Heart right ventricle (tissue), 16 donors: ENCODE measurements at regions not wholly inside any gene's neighbourhood (a gene's known extent, or its start where the extent isn't known, plus 50 kb on each side); places are given as distances from the start of the nearest gene placed in this dataset.

ENCODE experiments used
- ATAC-seq, 8 donors: fragments of 200-7000 bp; cut with Tn5 transposase; one replicate each; pipeline ENCODE4 v1.9.1; 2020; ENCODE audit warnings: mild to moderate bottlenecking in 8 of 8, moderate library complexity in 8 of 8, moderate number of reproducible peaks in 1 of 8
- DNase-seq, 2 donors: peaks; one replicate each; pipeline ENCODE4 v3.0.0-alpha.2; 2020
- H3K27ac ChIP-seq, 10 donors: fragments of 200-600 bp; sonication (generic) in 2 of 10; one replicate each; pipeline versions ENCODE4 v1.5.0 to v1.8.0; 2020 to 2022; ENCODE audit warnings: mild to moderate bottlenecking in 3 of 10
- H3K27me3 ChIP-seq, 7 donors: fragments of 200-600 bp; one replicate each; pipeline ENCODE4 v1.8.0; 2021 to 2022; ENCODE audit warnings: mild to moderate bottlenecking in 2 of 7
- H3K36me3 ChIP-seq, 9 donors: fragments of 200-600 bp; sonication (generic) in 1 of 9; one replicate each; pipeline versions ENCODE4 v1.5.0 to v1.8.0; 2020 to 2022; ENCODE audit warnings: mild to moderate bottlenecking in 2 of 9
- H3K4me1 ChIP-seq, 9 donors: fragments of 200-600 bp; sonication (generic) in 1 of 9; one replicate each; pipeline versions ENCODE4 v1.5.0 to v1.8.0; 2020 to 2022; ENCODE audit warnings: mild to moderate bottlenecking in 4 of 9
- H3K4me3 ChIP-seq, 10 donors: fragments of 200-600 bp; sonication (generic) in 2 of 10; one replicate each; pipeline versions ENCODE4 v1.5.0 to v1.8.0; 2020 to 2022; ENCODE audit warnings: mild to moderate bottlenecking in 7 of 10, moderate library complexity in 2 of 10
- H3K9me3 ChIP-seq, 11 donors: fragments of 200-600 bp in 10 of 11; sonication (generic) in 2 of 11; one replicate each; pipeline versions ENCODE4 v1.5.0 to v1.8.0; 2013 to 2022; ENCODE audit warnings: mild to moderate bottlenecking in 2 of 11, control low read depth in 1 of 11, moderate library complexity in 1 of 11
- WGBS, 2 donors: extraction: QIAGEN DNeasy Blood & Tissue Kit; methylation state at CpG; one replicate each; pipeline ENCODE4 v1.1.7; 2013; ENCODE audit warnings: inconsistent platforms in 1 of 2; 5-methylcytosine and 5-hydroxymethylcytosine counted together
- intact Hi-C, 10 donors: fragments of 100-400 bp; cut with DNase I; formaldehyde crosslinking; loops; one replicate each; pipeline versions ENCODE4 v1.11.1 to v1.14.2; 2022
- TF ChIP-seq, protein P1 (sequence below), 9 donors: fragments of 200-600 bp; sonication (generic) in 2 of 9; IDR thresholded peaks; one replicate each; pipeline versions ENCODE4 v1.5.0 to v1.8.0; 2021 to 2022; ENCODE audit warnings: antibody characterized with exemption in 9 of 9, mild to moderate bottlenecking in 5 of 9, moderate library complexity in 1 of 9
- donor health status: Arrhythmogenic right ventricular cardiomyopathy.
- donor health status: ischemic (EF 13 %, LVEDD 7.1; RV severe dilation, severe dysfunction).
- donor health status: healthy with polysubstance abuse.
- donor health status: DM: no; HTN: yes; CAD: no.
- donor health status: DM: no; HTN: no; CAD: no.
- donor health status: ischemic (EF 25% LVEDD 6.9; RV normal size, moderate dysfunction).
- donor health status: ischemic (EF 25% LVEDD 5.7; RV mildly dilated, moderate dysfunction).
- donor health status: healthy.
- donor health status: DM: yes; HTN: yes; CAD: no.
- donor health status: Ischemic cardiomyopathy.
- donor health status: ischemic (EF 35%, LVEDD 5.7; RV mildly dilated, moderate dysfunction).
- donor health status: nonischemic (EF 11% LVEDD 7.7; RV severe dilation, severe dysfunction).
- donor health status: DM: yes; HTN: yes; CAD: no.
- donor health status: PGD.
- donor health status: ischemic (EF 29% LVEDD 5.4; RV normal size, mild dysfunction).
- donor health status: nonischemic (EF 23%, LVEDD 6.1; RV moderate dilation, normal function).

DNA sequence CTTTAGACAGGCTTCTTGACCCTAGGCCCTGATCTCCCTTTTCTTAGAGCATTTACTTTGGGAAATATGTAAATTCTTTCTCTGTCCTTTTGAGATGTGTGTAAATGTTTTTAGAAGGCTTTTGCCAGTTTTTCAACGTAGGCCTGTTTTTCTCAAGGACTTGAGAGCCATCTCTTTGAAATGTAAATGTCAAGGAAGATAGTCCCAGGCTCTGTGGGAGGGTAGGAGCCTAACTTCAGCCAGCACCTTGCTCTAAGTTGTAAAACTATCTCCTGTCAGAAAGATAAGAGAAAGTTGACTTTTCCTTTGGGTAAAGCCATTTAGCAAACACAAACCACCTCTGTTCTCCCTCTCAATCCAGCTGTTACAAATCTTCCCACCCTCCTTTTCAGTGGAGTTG, 219.8 kb downstream of the RPS29 start:
- Histone ChIP-seq H3K4me1 (no peaks in the 10 kb centered on the region), H3K4me3 (no peak overlapping the region), H3K27ac (no peak overlapping the region), H3K27me3 (peaks cover 0 to 5% (median 0%) of the 10 kb centered on the region in 7 donors), H3K9me3 (peaks cover 0 to 1% (median 0%) of the 10 kb centered on the region in 11 donors), H3K36me3 (no peaks in the 10 kb centered on the region)
- DNase-seq, result no peak
- 11 to 12% methylated on average over 1 of the region's 1 CpG for WGBS, 2 donors
- TF ChIP-seq, protein P1, sequence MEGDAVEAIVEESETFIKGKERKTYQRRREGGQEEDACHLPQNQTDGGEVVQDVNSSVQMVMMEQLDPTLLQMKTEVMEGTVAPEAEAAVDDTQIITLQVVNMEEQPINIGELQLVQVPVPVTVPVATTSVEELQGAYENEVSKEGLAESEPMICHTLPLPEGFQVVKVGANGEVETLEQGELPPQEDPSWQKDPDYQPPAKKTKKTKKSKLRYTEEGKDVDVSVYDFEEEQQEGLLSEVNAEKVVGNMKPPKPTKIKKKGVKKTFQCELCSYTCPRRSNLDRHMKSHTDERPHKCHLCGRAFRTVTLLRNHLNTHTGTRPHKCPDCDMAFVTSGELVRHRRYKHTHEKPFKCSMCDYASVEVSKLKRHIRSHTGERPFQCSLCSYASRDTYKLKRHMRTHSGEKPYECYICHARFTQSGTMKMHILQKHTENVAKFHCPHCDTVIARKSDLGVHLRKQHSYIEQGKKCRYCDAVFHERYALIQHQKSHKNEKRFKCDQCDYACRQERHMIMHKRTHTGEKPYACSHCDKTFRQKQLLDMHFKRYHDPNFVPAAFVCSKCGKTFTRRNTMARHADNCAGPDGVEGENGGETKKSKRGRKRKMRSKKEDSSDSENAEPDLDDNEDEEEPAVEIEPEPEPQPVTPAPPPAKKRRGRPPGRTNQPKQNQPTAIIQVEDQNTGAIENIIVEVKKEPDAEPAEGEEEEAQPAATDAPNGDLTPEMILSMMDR (IDR thresholded peaks at IDR 0.05), result no peak
- ATAC-seq, result no peak
- intact Hi-C loops, result no loop called here

DNA sequence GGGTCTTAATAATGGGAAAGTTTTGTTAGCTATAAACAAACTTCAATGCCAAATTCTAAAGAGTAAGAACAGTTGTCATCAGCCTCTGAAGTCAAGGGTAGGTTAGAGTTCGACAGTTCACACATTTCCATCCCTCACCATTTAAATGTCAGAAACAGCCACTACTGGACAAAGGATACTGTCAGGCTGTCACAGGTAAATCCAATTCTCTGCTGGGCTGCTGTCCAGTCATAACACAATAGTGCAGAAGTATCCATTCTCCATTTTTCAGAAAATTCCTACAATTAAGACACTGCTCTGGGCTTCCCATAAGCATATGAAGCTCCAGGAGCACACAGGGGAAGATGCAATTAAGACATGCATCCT, 221.4 kb downstream of the RPS29 start:
- no peak overlapping the region for H3K27ac ChIP-seq
- intact Hi-C loops, result no loop called here
- H3K9me3 ChIP-seq, result peaks cover 0 to 11% (median 0%) of the 10 kb centered on the region in 11 donors
- no peak overlapping the region for H3K4me3 ChIP-seq
- H3K4me1 ChIP-seq, result no peaks in the 10 kb centered on the region
- DNase-seq (no peak), ATAC-seq (no peak)
- 9 to 20% methylated on average over 1 of the region's 1 CpG for WGBS, 2 donors
- no peaks in the 10 kb centered on the region for H3K36me3 ChIP-seq
- TF ChIP-seq, protein P1 (IDR thresholded peaks at IDR 0.05), result no peak
- H3K27me3 ChIP-seq, result no peaks in the 10 kb centered on the region

DNA sequence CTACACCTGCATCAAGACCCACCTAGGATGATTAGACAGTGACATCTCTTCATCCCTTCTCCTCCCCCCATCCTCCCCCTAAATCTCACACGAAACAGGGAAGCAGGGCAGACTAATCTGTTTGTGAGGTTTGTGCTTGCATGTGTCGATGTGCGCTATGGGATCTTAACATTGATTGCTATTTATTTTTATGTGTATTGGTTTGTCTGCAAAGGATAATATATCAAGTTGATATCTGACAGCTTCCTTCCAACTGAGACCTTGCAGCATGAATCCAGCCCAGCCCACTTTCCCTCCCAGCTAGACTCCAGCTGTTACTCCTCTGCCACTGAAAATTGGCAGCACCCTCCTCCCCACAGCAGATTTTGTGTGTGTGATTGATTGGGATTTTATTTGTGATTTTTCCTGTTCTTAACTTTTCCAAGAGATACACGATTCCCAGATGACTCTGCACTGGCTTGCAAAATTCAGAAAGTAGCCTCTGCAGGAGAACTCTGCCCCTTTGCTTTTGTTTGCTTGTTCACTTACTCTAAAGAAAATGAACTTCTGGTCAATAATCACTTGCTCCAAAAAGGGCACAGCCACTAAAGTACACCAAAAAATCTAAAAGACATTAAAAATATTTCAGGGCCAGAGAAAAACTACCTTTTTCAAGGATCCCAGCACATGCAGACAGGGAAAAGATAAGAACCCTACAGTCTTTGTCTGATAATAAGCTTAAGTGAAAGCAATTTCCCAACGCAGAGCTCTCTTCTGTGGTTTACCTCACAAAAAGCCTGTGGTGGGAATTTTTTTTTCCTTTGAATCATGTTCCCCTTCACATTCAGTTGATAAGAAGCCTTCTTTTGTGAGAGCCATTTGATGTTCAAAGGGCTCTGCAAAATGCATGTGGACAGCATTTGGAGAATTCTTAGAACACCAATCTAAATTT, 222.1 kb downstream of the RPS29 start:
- Histone ChIP-seq H3K4me3 (no peak overlapping the region), H3K4me1 (no peaks in the 10 kb centered on the region), H3K36me3 (no peaks in the 10 kb centered on the region), H3K9me3 (peaks cover 0 to 16% (median 0%) of the 10 kb centered on the region in 11 donors), H3K27ac (no peak overlapping the region), H3K27me3 (no peaks in the 10 kb centered on the region)
- DNase-seq (no peak), ATAC-seq (no peak)
- TF ChIP-seq, protein P1 (IDR thresholded peaks at IDR 0.05), result no peak
- intact Hi-C loops, result no loop called here
- WGBS, 2 donors, result 22 to 25% methylated on average over 5 of the region's 5 CpGs

DNA sequence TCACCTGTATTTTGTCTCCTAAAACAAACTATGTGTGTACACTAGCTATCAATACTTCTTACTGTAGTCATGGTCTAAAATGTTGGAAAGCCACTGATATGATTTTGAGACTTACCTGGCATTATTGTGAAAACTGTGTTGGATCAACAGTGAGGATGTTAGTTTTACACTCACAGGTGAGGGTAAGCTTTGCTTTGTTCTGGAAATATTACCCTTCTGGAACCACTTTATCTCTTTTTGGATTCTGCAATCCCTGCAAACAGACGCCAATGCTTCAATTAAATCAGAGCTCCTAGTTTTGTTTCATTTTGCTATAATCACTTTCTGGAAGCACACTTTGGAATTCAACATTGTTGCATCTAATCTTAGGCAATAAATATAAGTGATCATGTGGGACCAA, 223.3 kb downstream of the RPS29 start:
- Histone ChIP-seq H3K9me3 (peaks cover 0 to 18% (median 0%) of the 10 kb centered on the region in 11 donors), H3K27me3 (no peaks in the 10 kb centered on the region), H3K36me3 (no peaks in the 10 kb centered on the region), H3K27ac (no peak overlapping the region), H3K4me3 (no peak overlapping the region), H3K4me1 (no peaks in the 10 kb centered on the region)
- TF ChIP-seq, protein P1 (IDR thresholded peaks at IDR 0.05), result no peak
- WGBS, 2 donors, result 64% methylated on average over 1 of the region's 1 CpG
- ATAC-seq (no peak), DNase-seq (no peak)
- intact Hi-C loops, result no loop called here
